ENCODE measurements at regions not wholly inside any gene's neighbourhood (a gene's known extent, or its start where the extent isn't known, plus 50 kb on each side); places are given as distances from the start of the nearest gene placed in this dataset.

GRCh38 chr15:39367596-39367995 lies 213.3 kb upstream of the THBS1 start:
- DNase-seq, result no peak

GRCh38 chr15:39369768-39370167 lies 211.1 kb upstream of the THBS1 start:
- no peak for DNase-seq

GRCh38 chr15:39376371-39376909 lies 204.4 kb upstream of the THBS1 start:
- no peak for DNase-seq

GRCh38 chr15:39381517-39381916 lies 199.4 kb upstream of the THBS1 start:
- no peak for DNase-seq

- DNase-seq, result no peak
Measured at GRCh38 chr15:39388118-39388517, 192.8 kb upstream of the THBS1 start.

- no peak for DNase-seq
Measured at GRCh38 chr15:39391230-39391629, 189.6 kb upstream of the THBS1 start.

- no peak for DNase-seq
Measured at GRCh38 chr15:39392469-39393047, 188.3 kb upstream of the THBS1 start.

GRCh38 chr15:39393575-39394335 lies 187.1 kb upstream of the THBS1 start:
- no peak for DNase-seq

GRCh38 chr15:39394496-39394895 lies 186.4 kb upstream of the THBS1 start:
- DNase-seq, result no peak

- DNase-seq, result no peak
Measured at GRCh38 chr15:39396979-39397615, 183.8 kb upstream of the THBS1 start.

GRCh38 chr15:39397883-39398282 lies 183.0 kb upstream of the THBS1 start:
- no peak for DNase-seq

GRCh38 chr15:39399600-39399999 lies 181.3 kb upstream of the THBS1 start:
- no peak for DNase-seq

- DNase-seq, result no peak
Measured at GRCh38 chr15:39400002-39400401, 180.9 kb upstream of the THBS1 start.

- no peak for DNase-seq
Measured at GRCh38 chr15:39400821-39401550, 179.9 kb upstream of the THBS1 start.

- no peak for DNase-seq
Measured at GRCh38 chr15:39403640-39404117, 177.2 kb upstream of the THBS1 start.

GRCh38 chr15:39404767-39405181 lies 176.1 kb upstream of the THBS1 start:
- DNase-seq, result peak in 1 of 2 experiments; percentile 46

GRCh38 chr15:39406485-39406884 lies 174.4 kb upstream of the THBS1 start:
- no peak for DNase-seq

GRCh38 chr15:39407116-39407515 lies 173.8 kb upstream of the THBS1 start:
- no peak for DNase-seq

- no peak for DNase-seq
Measured at GRCh38 chr15:39409876-39410530, 170.9 kb upstream of the THBS1 start.

GRCh38 chr15:39411102-39411989 lies 169.5 kb upstream of the THBS1 start:
- DNase-seq, result no peak

GRCh38 chr15:39413558-39413957 lies 167.3 kb upstream of the THBS1 start:
- DNase-seq, result no peak
